GM21447 (cell line): ENCODE measurements at regions not wholly inside any gene's neighbourhood (a gene's known extent, or its start where the extent isn't known, plus 50 kb on each side); places are given as distances from the start of the nearest gene placed in this dataset.

ENCODE experiments used
- ATAC-seq: cut with Tn5 transposase; IDR thresholded peaks from one replicate; pipeline ENCODE4 v1.9.1; 2021; ENCODE audit not compliant: unreplicated experiment

GRCh38 chr18:79625924-79626561 is 53.6 kb upstream of the CTDP1 start:
- no peak for ATAC-seq

GRCh38 chr18:79626905-79627749 is 52.5 kb upstream of the CTDP1 start:
- no peak for ATAC-seq

- ATAC-seq = no peak
Observed at GRCh38 chr18:79627750-79628294, 51.8 kb upstream of the CTDP1 start.

- ATAC-seq = no peak
Observed at GRCh38 chr18:79628416-79629248, 51.0 kb upstream of the CTDP1 start.

GRCh38 chr18:79629249-79629558 is 50.4 kb upstream of the CTDP1 start:
- no peak for ATAC-seq

- no peak for ATAC-seq
Observed at GRCh38 chr18:79629606-79630005, 50.0 kb upstream of the CTDP1 start.
